HEK293 (cell line): ENCODE measurements at regions not wholly inside any gene's neighbourhood (a gene's known extent, or its start where the extent isn't known, plus 50 kb on each side); places are given as distances from the start of the nearest gene placed in this dataset.
A peak's percentile ranks its signal among the peaks of the same experiment; 100 is the strongest.

Source experiments
- CTCF ChIA-PET: fragments of 350-600 bp; formaldehyde crosslinking; extraction: SDS; loops from one replicate; lab custom pipeline; 2021; ENCODE audit warnings: antibody characterized with exemption; lab: Yijun Ruan, JAX
- POLR2A ChIA-PET: fragments of 300-600 bp; formaldehyde crosslinking; extraction: SDS; loops from one replicate; lab custom pipeline; 2020; ENCODE audit warnings: antibody characterized with exemption, inconsistent platforms; lab: Yijun Ruan, JAX
- H3K27ac ChIP-seq: fragments of 200-500 bp; sonication (Bioruptor generic); 2 replicates; pipeline ENCODE4 v1.5.1; 2014; ENCODE audit warnings: low read depth, low read length, control low read depth, inconsistent platforms; ENCODE audit errors: extremely low read depth
- H3K36me3 ChIP-seq, 2 experiments: fragments of 200-500 bp in 1 of 2; sonication (Bioruptor generic) in 1 of 2; 1 replicate in 1 of 2; 2 replicates in 1 of 2; pipeline ENCODE4 v1.5.1; 2014 to 2017; ENCODE audit warnings: inconsistent platforms in 2 of 2, low read length in 2 of 2; ENCODE audit not compliant: control insufficient read depth in 2 of 2, insufficient read depth in 1 of 2
- H3K4me1 ChIP-seq: fragments of 200-500 bp; sonication (Bioruptor generic); 2 replicates; pipeline ENCODE4 v1.5.1; 2014; ENCODE audit warnings: mild to moderate bottlenecking, low read length, inconsistent platforms; ENCODE audit not compliant: control insufficient read depth, insufficient read depth
- H3K4me3 ChIP-seq: 2 replicates; pipeline ENCODE4 v1.5.1; 2011; ENCODE audit warnings: low read depth, mild to moderate bottlenecking, control low read depth, low read length, moderate library complexity
- H3K9me3 ChIP-seq: fragments of 200-500 bp; sonication (Bioruptor generic); 2 replicates; pipeline ENCODE4 v1.5.1; 2014; ENCODE audit warnings: low read depth, low read length, inconsistent platforms; ENCODE audit not compliant: control insufficient read depth, insufficient read depth
- CTCF ChIP-seq: fragments of 450-650 bp; formaldehyde crosslinking; IDR thresholded peaks from 2 replicates; pipeline ENCODE4 v1.5.1; 2016; ENCODE audit warnings: missing biosample characterization, missing genetic modification characterization
- GLIS1 ChIP-seq: fragments of 450-650 bp; formaldehyde crosslinking; IDR thresholded peaks from 2 replicates; pipeline ENCODE4 v1.5.1; 2016; ENCODE audit warnings: missing biosample characterization, missing genetic modification characterization
- HIC1 ChIP-seq: fragments of 450-650 bp; formaldehyde crosslinking; IDR thresholded peaks from 2 replicates; pipeline ENCODE4 v1.5.1; 2016; ENCODE audit warnings: missing biosample characterization, missing genetic modification characterization
- KLF1 ChIP-seq: fragments of 450-650 bp; formaldehyde crosslinking; IDR thresholded peaks from 2 replicates; pipeline ENCODE4 v1.5.1; 2016; ENCODE audit warnings: missing biosample characterization, missing genetic modification characterization
- OSR2 ChIP-seq: fragments of 450-650 bp; formaldehyde crosslinking; IDR thresholded peaks from 2 replicates; pipeline ENCODE4 v1.5.1; 2016; ENCODE audit warnings: missing biosample characterization, missing genetic modification characterization
- PRDM6 ChIP-seq: fragments of 450-650 bp; formaldehyde crosslinking; IDR thresholded peaks from 2 replicates; pipeline ENCODE4 v1.5.1; 2017; ENCODE audit warnings: missing biosample characterization, missing genetic modification characterization
- TRIM28 ChIP-seq: IDR thresholded peaks from 2 replicates; pipeline ENCODE4 v1.6.1; 2011; ENCODE audit warnings: low read length, control low read depth, borderline replicate concordance
- ZBTB10 ChIP-seq: fragments of 450-650 bp; formaldehyde crosslinking; IDR thresholded peaks from 2 replicates; pipeline ENCODE4 v1.5.1; 2016; ENCODE audit warnings: missing biosample characterization, missing genetic modification characterization
- ZBTB17 ChIP-seq: fragments of 450-650 bp; formaldehyde crosslinking; IDR thresholded peaks from 2 replicates; pipeline ENCODE4 v1.5.1; 2016; ENCODE audit warnings: missing biosample characterization, missing genetic modification characterization
- ZBTB49 ChIP-seq: fragments of 450-650 bp; formaldehyde crosslinking; IDR thresholded peaks from 2 replicates; pipeline ENCODE4 v1.5.1; 2016; ENCODE audit warnings: missing biosample characterization, missing genetic modification characterization, low read depth
- ZNF202 ChIP-seq: fragments of 450-650 bp; formaldehyde crosslinking; IDR thresholded peaks from 2 replicates; pipeline ENCODE4 v1.5.1; 2016; ENCODE audit warnings: missing biosample characterization, missing genetic modification characterization, borderline replicate concordance
- ZNF510 ChIP-seq: fragments of 450-650 bp; formaldehyde crosslinking; IDR thresholded peaks from 2 replicates; pipeline ENCODE4 v1.5.1; 2018; ENCODE audit warnings: mild to moderate bottlenecking, missing genetic modification characterization, missing biosample characterization; ENCODE audit not compliant: insufficient replicate concordance
- ZNF544 ChIP-seq: fragments of 450-650 bp; formaldehyde crosslinking; IDR thresholded peaks from 2 replicates; pipeline ENCODE4 v1.5.0; 2017; ENCODE audit warnings: missing biosample characterization, missing genetic modification characterization
- ZNF629 ChIP-seq: fragments of 450-650 bp; formaldehyde crosslinking; IDR thresholded peaks from 2 replicates; pipeline ENCODE4 v1.5.1; 2017; ENCODE audit warnings: missing biosample characterization, missing genetic modification characterization
- ZNF654 ChIP-seq: fragments of 450-650 bp; formaldehyde crosslinking; IDR thresholded peaks from 2 replicates; pipeline ENCODE4 v1.5.1; 2016; ENCODE audit warnings: low read depth, missing biosample characterization, missing genetic modification characterization

- Histone ChIP-seq H3K4me1 (no peaks in the 10 kb centered on the region), H3K27ac (no peak overlapping the region), H3K9me3 (no peaks in the 10 kb centered on the region), H3K4me3 (no peak overlapping the region), H3K36me3 (no peaks in the 10 kb centered on the region)
- ChIA-PET CTCF (interaction anchor here (1.8 to 2.6 kb wide), 3 partner anchors 60 to 69 kb away, joined by 8 to 13 read pairs (median 9); no protein-coding TSS in a partner anchor), POLR2A (no interaction called here)
- TF ChIP-seq PRDM6 (tag by site-specific recombination), result no peak
- peak; percentile 95 for TF ChIP-seq KLF1 (tag by site-specific recombination)
Observed at GRCh38 chr3:124491098-124491497, 239.2 kb upstream of the UMPS start.

GRCh38 chr3:124491875-124492274 is 238.4 kb upstream of the UMPS start:
- Histone ChIP-seq H3K9me3 (no peaks in the 10 kb centered on the region), H3K4me1 (no peaks in the 10 kb centered on the region), H3K36me3 (no peaks in the 10 kb centered on the region), H3K27ac (no peak overlapping the region), H3K4me3 (no peak overlapping the region)
- TF ChIP-seq ZBTB10 (tag by site-specific recombination) (no peak), TRIM28 (no peak)
- CTCF ChIA-PET, result interaction anchor here (1.3 to 2.1 kb wide), 4 partner anchors 19 to 68 kb away, joined by 3 to 13 read pairs (median 7); no protein-coding TSS in a partner anchor
- POLR2A ChIA-PET, result no interaction called here

- CTCF ChIA-PET, result interaction anchor here (0.7 to 2.1 kb wide), 7 partner anchors 9 to 67 kb away, joined by 3 to 13 read pairs (median 4); no protein-coding TSS in a partner anchor
- POLR2A ChIA-PET, result no interaction called here
- Histone ChIP-seq H3K36me3 (no peaks in the 10 kb centered on the region), H3K27ac (no peak overlapping the region), H3K4me1 (no peaks in the 10 kb centered on the region), H3K9me3 (no peaks in the 10 kb centered on the region), H3K4me3 (no peak overlapping the region)
- TF ChIP-seq ZNF629 (tag by site-specific recombination) (peak; percentile 18; the same call in 1 of the 2 replicates), HIC1 (tag by site-specific recombination) (no peak), GLIS1 (tag by site-specific recombination) (peak; percentile 24; the same call in 1 of the 2 replicates), ZBTB17 (tag by site-specific recombination) (0 out of 2 replicates have a peak, but pooled peaks have one; percentile 33), ZNF544 (no peak), OSR2 (tag by site-specific recombination) (peak; percentile 22; the same call in 1 of the 2 replicates), CTCF (tag by site-specific recombination) (peak; percentile 42; the same call in 1 of the 2 replicates), ZNF510 (tag by site-specific recombination) (no peak), ZNF202 (tag by site-specific recombination) (no peak), ZBTB49 (tag by site-specific recombination) (no peak), ZNF654 (tag by site-specific recombination) (0 out of 2 replicates have a peak, but pooled peaks have one; percentile 19)
Observed at GRCh38 chr3:124492824-124493223, 237.4 kb upstream of the UMPS start.
